ENCODE measurements at regions not wholly inside any gene's neighbourhood (a gene's known extent, or its start where the extent isn't known, plus 50 kb on each side); places are given as distances from the start of the nearest gene placed in this dataset.

GRCh38 chr3:90010341-90010740, 902.9 kb downstream of the EPHA3 start:
- TF ChIP-seq, protein P1, sequence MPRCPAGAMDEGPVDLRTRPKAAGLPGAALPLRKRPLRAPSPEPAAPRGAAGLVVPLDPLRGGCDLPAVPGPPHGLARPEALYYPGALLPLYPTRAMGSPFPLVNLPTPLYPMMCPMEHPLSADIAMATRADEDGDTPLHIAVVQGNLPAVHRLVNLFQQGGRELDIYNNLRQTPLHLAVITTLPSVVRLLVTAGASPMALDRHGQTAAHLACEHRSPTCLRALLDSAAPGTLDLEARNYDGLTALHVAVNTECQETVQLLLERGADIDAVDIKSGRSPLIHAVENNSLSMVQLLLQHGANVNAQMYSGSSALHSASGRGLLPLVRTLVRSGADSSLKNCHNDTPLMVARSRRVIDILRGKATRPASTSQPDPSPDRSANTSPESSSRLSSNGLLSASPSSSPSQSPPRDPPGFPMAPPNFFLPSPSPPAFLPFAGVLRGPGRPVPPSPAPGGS (IDR thresholded peaks at IDR 0.05): no peak
- TF ChIP-seq, protein P2, sequence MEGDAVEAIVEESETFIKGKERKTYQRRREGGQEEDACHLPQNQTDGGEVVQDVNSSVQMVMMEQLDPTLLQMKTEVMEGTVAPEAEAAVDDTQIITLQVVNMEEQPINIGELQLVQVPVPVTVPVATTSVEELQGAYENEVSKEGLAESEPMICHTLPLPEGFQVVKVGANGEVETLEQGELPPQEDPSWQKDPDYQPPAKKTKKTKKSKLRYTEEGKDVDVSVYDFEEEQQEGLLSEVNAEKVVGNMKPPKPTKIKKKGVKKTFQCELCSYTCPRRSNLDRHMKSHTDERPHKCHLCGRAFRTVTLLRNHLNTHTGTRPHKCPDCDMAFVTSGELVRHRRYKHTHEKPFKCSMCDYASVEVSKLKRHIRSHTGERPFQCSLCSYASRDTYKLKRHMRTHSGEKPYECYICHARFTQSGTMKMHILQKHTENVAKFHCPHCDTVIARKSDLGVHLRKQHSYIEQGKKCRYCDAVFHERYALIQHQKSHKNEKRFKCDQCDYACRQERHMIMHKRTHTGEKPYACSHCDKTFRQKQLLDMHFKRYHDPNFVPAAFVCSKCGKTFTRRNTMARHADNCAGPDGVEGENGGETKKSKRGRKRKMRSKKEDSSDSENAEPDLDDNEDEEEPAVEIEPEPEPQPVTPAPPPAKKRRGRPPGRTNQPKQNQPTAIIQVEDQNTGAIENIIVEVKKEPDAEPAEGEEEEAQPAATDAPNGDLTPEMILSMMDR (IDR thresholded peaks at IDR 0.05): no peak
- TF ChIP-seq ZSCAN20 (CRISPR knock-in tag; IDR thresholded peaks at IDR 0.05) (no peak), HDAC2 (IDR thresholded peaks at IDR 0.05) (no peak), CEBPB (IDR thresholded peaks at IDR 0.05) (no peak), FOXS1 (CRISPR knock-in tag; IDR thresholded peaks at IDR 0.05) (no peak)
- TF ChIP-seq, protein P3, sequence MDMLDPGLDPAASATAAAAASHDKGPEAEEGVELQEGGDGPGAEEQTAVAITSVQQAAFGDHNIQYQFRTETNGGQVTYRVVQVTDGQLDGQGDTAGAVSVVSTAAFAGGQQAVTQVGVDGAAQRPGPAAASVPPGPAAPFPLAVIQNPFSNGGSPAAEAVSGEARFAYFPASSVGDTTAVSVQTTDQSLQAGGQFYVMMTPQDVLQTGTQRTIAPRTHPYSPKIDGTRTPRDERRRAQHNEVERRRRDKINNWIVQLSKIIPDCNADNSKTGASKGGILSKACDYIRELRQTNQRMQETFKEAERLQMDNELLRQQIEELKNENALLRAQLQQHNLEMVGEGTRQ (IDR thresholded peaks at IDR 0.05): no peak
